ENCODE measurements at regions not wholly inside any gene's neighbourhood (a gene's known extent, or its start where the extent isn't known, plus 50 kb on each side); places are given as distances from the start of the nearest gene placed in this dataset.

- no peak for TF ChIP-seq ZBTB40 (IDR thresholded peaks at IDR 0.05)
- no peak for TF ChIP-seq ZBTB40 (CRISPR knock-in tag; IDR thresholded peaks at IDR 0.05)
- TF ChIP-seq ZNF197 (CRISPR knock-in tag; IDR thresholded peaks at IDR 0.05; ENCODE audit: low read depth), result no peak
- no peak for TF ChIP-seq MLX (CRISPR knock-in tag; conservative IDR thresholded peaks at IDR 0.05)
- TF ChIP-seq ZNF354B (CRISPR knock-in tag; IDR thresholded peaks at IDR 0.05), result no peak
- no peak for TF ChIP-seq SMC3 (conservative IDR thresholded peaks at IDR 0.05; ENCODE audit: insufficient read depth, low read depth, low read length)
- TF ChIP-seq CBX2 (IDR thresholded peaks at IDR 0.05; ENCODE audit: insufficient read depth, low read length, poor library complexity, severe bottlenecking), result no peak
- peak; percentile 22; the same call in 1 of the 2 replicates for TF ChIP-seq TEAD4 (IDR thresholded peaks at IDR 0.05; ENCODE audit: low read length)
- TF ChIP-seq TEAD4 (CRISPR knock-in tag; IDR thresholded peaks at IDR 0.05; ENCODE audit: borderline replicate concordance), result no peak
- peak; percentile 31; the same call in 1 of the 2 replicates for TF ChIP-seq CBFA2T3 (IDR thresholded peaks at IDR 0.05)
- TF ChIP-seq NEUROD1 (IDR thresholded peaks at IDR 0.05; ENCODE audit: borderline replicate concordance, low read depth, low read length, partially characterized antibody), result peak; percentile 28
- TF ChIP-seq BCL6 (CRISPR knock-in tag; IDR thresholded peaks at IDR 0.05), result no peak
- no peak for TF ChIP-seq ZNF511 (CRISPR knock-in tag; IDR thresholded peaks at IDR 0.05)
- no peak for TF ChIP-seq ZBTB17 (CRISPR knock-in tag; IDR thresholded peaks at IDR 0.05)
- peak; percentile 44 for TF ChIP-seq EP300 (IDR thresholded peaks at IDR 0.05; ENCODE audit: low read length)
- TF ChIP-seq E2F6 (IDR thresholded peaks at IDR 0.05; ENCODE audit: borderline replicate concordance in 1 of 2, extremely low read depth in 1 of 2, insufficient read depth in 1 of 2, insufficient read length in 1 of 2, low read depth in 1 of 2, low read length in 1 of 2, poor library complexity in 1 of 2, severe bottlenecking in 1 of 2), result no peak
- TF ChIP-seq ZNF174 (CRISPR knock-in tag; IDR thresholded peaks at IDR 0.05), result no peak
Observed at GRCh38 chr2:71742953-71743601, 289.7 kb downstream of the DYSF start (continued).

Measured in K562 (cell line).